ENCODE measurements at regions not wholly inside any gene's neighbourhood (a gene's known extent, or its start where the extent isn't known, plus 50 kb on each side); places are given as distances from the start of the nearest gene placed in this dataset.

- whole genome bisulfite sequencing (ENCODE audit: low lambda C conversion rate, missing lambda C conversion rate), result 96% methylated on average over 4 of the region's 4 CpGs
- H3K4me2 ChIP-seq, result no peak overlapping the region
- H3K4me3 ChIP-seq, result no peak overlapping the region
- no peak overlapping the region for H3K27ac ChIP-seq
- H2AFZ ChIP-seq, result no peak overlapping the region
- no peak for DNase-seq (ENCODE audit: low spot score)
- H3K36me3 ChIP-seq (replicated peaks; ENCODE audit: insufficient read depth, low read depth), result no peaks in the 10 kb centered on the region
- H3K27me3 ChIP-seq, result no peaks in the 10 kb centered on the region
- H3K9me3 ChIP-seq (ENCODE audit: low read depth), result no peaks in the 10 kb centered on the region
- TF ChIP-seq EZH2 (IDR thresholded peaks at IDR 0.05; ENCODE audit: borderline replicate concordance), result no peak
- no peaks in the 10 kb centered on the region for H3K9me2 ChIP-seq (replicated peaks; ENCODE audit: insufficient read depth)
- no peaks in the 10 kb centered on the region for H3K79me2 ChIP-seq
- no peaks in the 10 kb centered on the region for H4K20me1 ChIP-seq (ENCODE audit: insufficient read depth, poor library complexity, severe bottlenecking)
- H3K4me1 ChIP-seq (ENCODE audit: insufficient read depth), result no peaks in the 10 kb centered on the region
Measured at GRCh38 chr19:30316000-30316491, 56.1 kb upstream of the ZNF536 start.

GRCh38 chr19:30316560-30317106 lies 55.6 kb upstream of the ZNF536 start:
- no peak overlapping the region for H3K27ac ChIP-seq
- no peak overlapping the region for H3K4me3 ChIP-seq
- TF ChIP-seq EZH2 (IDR thresholded peaks at IDR 0.05; ENCODE audit: borderline replicate concordance) (no peak), EZH2phosphoT487 (IDR thresholded peaks at IDR 0.05; ENCODE audit: low read depth, severe bottlenecking, unreplicated experiment) (no peak)
- TF ChIP-seq, protein P1, sequence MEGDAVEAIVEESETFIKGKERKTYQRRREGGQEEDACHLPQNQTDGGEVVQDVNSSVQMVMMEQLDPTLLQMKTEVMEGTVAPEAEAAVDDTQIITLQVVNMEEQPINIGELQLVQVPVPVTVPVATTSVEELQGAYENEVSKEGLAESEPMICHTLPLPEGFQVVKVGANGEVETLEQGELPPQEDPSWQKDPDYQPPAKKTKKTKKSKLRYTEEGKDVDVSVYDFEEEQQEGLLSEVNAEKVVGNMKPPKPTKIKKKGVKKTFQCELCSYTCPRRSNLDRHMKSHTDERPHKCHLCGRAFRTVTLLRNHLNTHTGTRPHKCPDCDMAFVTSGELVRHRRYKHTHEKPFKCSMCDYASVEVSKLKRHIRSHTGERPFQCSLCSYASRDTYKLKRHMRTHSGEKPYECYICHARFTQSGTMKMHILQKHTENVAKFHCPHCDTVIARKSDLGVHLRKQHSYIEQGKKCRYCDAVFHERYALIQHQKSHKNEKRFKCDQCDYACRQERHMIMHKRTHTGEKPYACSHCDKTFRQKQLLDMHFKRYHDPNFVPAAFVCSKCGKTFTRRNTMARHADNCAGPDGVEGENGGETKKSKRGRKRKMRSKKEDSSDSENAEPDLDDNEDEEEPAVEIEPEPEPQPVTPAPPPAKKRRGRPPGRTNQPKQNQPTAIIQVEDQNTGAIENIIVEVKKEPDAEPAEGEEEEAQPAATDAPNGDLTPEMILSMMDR (IDR thresholded peaks at IDR 0.05; ENCODE audit: poor library complexity), result no peak
- 83% methylated on average over 6 of the region's 6 CpGs for WGBS (ENCODE audit: low lambda C conversion rate, missing lambda C conversion rate)
- no peaks in the 10 kb centered on the region for H3K9me3 ChIP-seq (ENCODE audit: low read depth)
- H3K4me1 ChIP-seq (ENCODE audit: insufficient read depth), result no peaks in the 10 kb centered on the region
- no peak overlapping the region for H2AFZ ChIP-seq
- DNase-seq (ENCODE audit: low spot score), result no peak
- no peaks in the 10 kb centered on the region for H3K9me2 ChIP-seq (replicated peaks; ENCODE audit: insufficient read depth)
- H3K4me2 ChIP-seq, result no peak overlapping the region
- no peaks in the 10 kb centered on the region for H3K79me2 ChIP-seq
- no peaks in the 10 kb centered on the region for H3K27me3 ChIP-seq
- no peaks in the 10 kb centered on the region for H3K36me3 ChIP-seq (replicated peaks; ENCODE audit: insufficient read depth, low read depth)
- H4K20me1 ChIP-seq (ENCODE audit: insufficient read depth, poor library complexity, severe bottlenecking), result no peaks in the 10 kb centered on the region

- no peak overlapping the region for H3K4me3 ChIP-seq
- H3K9me2 ChIP-seq (replicated peaks; ENCODE audit: insufficient read depth), result no peaks in the 10 kb centered on the region
- H2AFZ ChIP-seq, result no peak overlapping the region
- H4K20me1 ChIP-seq (ENCODE audit: insufficient read depth, poor library complexity, severe bottlenecking), result no peaks in the 10 kb centered on the region
- no peaks in the 10 kb centered on the region for H3K36me3 ChIP-seq (replicated peaks; ENCODE audit: insufficient read depth, low read depth)
- no peak overlapping the region for H3K4me2 ChIP-seq
- H3K27ac ChIP-seq, result no peak overlapping the region
- WGBS (ENCODE audit: low lambda C conversion rate, missing lambda C conversion rate), result 87% methylated on average over 7 of the region's 7 CpGs
- TF ChIP-seq, protein P1 (IDR thresholded peaks at IDR 0.05; ENCODE audit: poor library complexity), result no peak
- TF ChIP-seq EZH2 (IDR thresholded peaks at IDR 0.05; ENCODE audit: borderline replicate concordance), result no peak
- TF ChIP-seq EZH2phosphoT487 (IDR thresholded peaks at IDR 0.05; ENCODE audit: low read depth, severe bottlenecking, unreplicated experiment), result no peak
- H3K79me2 ChIP-seq, result no peaks in the 10 kb centered on the region
- no peaks in the 10 kb centered on the region for H3K9me3 ChIP-seq (ENCODE audit: low read depth)
- no peaks in the 10 kb centered on the region for H3K27me3 ChIP-seq
- DNase-seq (ENCODE audit: low spot score), result no peak
- H3K4me1 ChIP-seq (ENCODE audit: insufficient read depth), result no peaks in the 10 kb centered on the region
Measured at GRCh38 chr19:30317403-30317802, 54.8 kb upstream of the ZNF536 start.

GRCh38 chr19:30318261-30318660 lies 53.9 kb upstream of the ZNF536 start:
- Histone ChIP-seq H2AFZ (no peak overlapping the region), H3K9me3 (ENCODE audit: low read depth) (no peaks in the 10 kb centered on the region), H3K4me3 (no peak overlapping the region), H3K9me2 (replicated peaks; ENCODE audit: insufficient read depth) (no peaks in the 10 kb centered on the region), H3K79me2 (no peaks in the 10 kb centered on the region), H4K20me1 (ENCODE audit: insufficient read depth, poor library complexity, severe bottlenecking) (no peaks in the 10 kb centered on the region), H3K27me3 (no peaks in the 10 kb centered on the region), H3K36me3 (replicated peaks; ENCODE audit: insufficient read depth, low read depth) (no peaks in the 10 kb centered on the region), H3K27ac (no peak overlapping the region), H3K4me1 (ENCODE audit: insufficient read depth) (no peaks in the 10 kb centered on the region), H3K4me2 (no peak overlapping the region)
- TF ChIP-seq EZH2phosphoT487 (IDR thresholded peaks at IDR 0.05; ENCODE audit: low read depth, severe bottlenecking, unreplicated experiment), result no peak
- TF ChIP-seq, protein P1 (IDR thresholded peaks at IDR 0.05; ENCODE audit: poor library complexity), result no peak
- TF ChIP-seq EZH2 (IDR thresholded peaks at IDR 0.05; ENCODE audit: borderline replicate concordance), result no peak
- no peak for DNase-seq (ENCODE audit: low spot score)
- 90% methylated on average over 5 of the region's 5 CpGs for whole genome bisulfite sequencing (ENCODE audit: low lambda C conversion rate, missing lambda C conversion rate)
